Neural cell (in vitro differentiated cells): ENCODE measurements at regions not wholly inside any gene's neighbourhood (a gene's known extent, or its start where the extent isn't known, plus 50 kb on each side); places are given as distances from the start of the nearest gene placed in this dataset.
A peak's percentile ranks its signal among the peaks of the same experiment; 100 is the strongest.

ENCODE experiments used
- H2AFZ ChIP-seq: fragments of 200-600, 300-800 bp; sonication (generic), shearing (Covaris generic); 2 replicates; pipeline ENCODE4 v1.6.0; 2014; ENCODE audit warnings: low read depth, mild to moderate bottlenecking, antibody characterized with exemption, low read length, moderate library complexity
- H3F3A ChIP-seq: fragments of 200-600 bp; shearing (Covaris generic); 2 replicates; pipeline ENCODE4 v1.6.1; 2016; ENCODE audit warnings: mild to moderate bottlenecking, moderate library complexity, mixed read lengths, antibody characterized with exemption, low read length; ENCODE audit not compliant: insufficient read depth, poor library complexity, severe bottlenecking
- H3K27ac ChIP-seq: fragments of 200-600, 300-800 bp; sonication (generic), shearing (Covaris generic); 2 replicates; pipeline ENCODE4 v1.5.1; 2014; ENCODE audit warnings: mild to moderate bottlenecking, low read length, moderate library complexity
- H3K27me3 ChIP-seq: fragments of 300-800, 200-600 bp; sonication (generic), shearing (Covaris generic); 2 replicates; pipeline ENCODE4 v1.6.0; 2014; ENCODE audit warnings: mild to moderate bottlenecking, low read depth, low read length, moderate library complexity; ENCODE audit not compliant: insufficient read depth
- H3K36me3 ChIP-seq: fragments of 300-800, 200-600 bp; sonication (generic), shearing (Covaris generic); 2 replicates; pipeline ENCODE4 v1.5.1; 2014; ENCODE audit warnings: mild to moderate bottlenecking, antibody characterized with exemption, low read length, moderate library complexity; ENCODE audit not compliant: insufficient read depth
- H3K4me2 ChIP-seq: fragments of 300-800, 200-600 bp; sonication (generic), shearing (Covaris generic); 2 replicates; pipeline ENCODE4 v1.6.0; 2014; ENCODE audit warnings: mild to moderate bottlenecking, low read length
- H3K4me3 ChIP-seq: fragments of 300-800, 200-600 bp; sonication (generic), shearing (Covaris generic); 2 replicates; pipeline ENCODE4 v1.5.1; 2014; ENCODE audit warnings: mild to moderate bottlenecking, low read length, moderate library complexity
- H3K79me2 ChIP-seq: fragments of 200-600 bp; shearing (Covaris generic); replicated peaks from 2 replicates; pipeline ENCODE4 v1.6.0; 2014; ENCODE audit warnings: mild to moderate bottlenecking, low read length, moderate library complexity; ENCODE audit not compliant: insufficient read depth
- H3K9ac ChIP-seq: fragments of 300-800, 200-600 bp; sonication (generic), shearing (Covaris generic); 2 replicates; pipeline ENCODE4 v1.6.1; 2016; ENCODE audit warnings: mild to moderate bottlenecking, low read length, mixed read lengths
- H3K9me2 ChIP-seq: fragments of 200-600 bp; shearing (Covaris generic); 2 replicates; pipeline ENCODE4 v1.6.1; 2016; ENCODE audit warnings: mild to moderate bottlenecking, low read length, mixed read lengths; ENCODE audit not compliant: insufficient read depth
- H3K9me3 ChIP-seq: fragments of 200-600, 300-800 bp; sonication (generic), shearing (Covaris generic); 2 replicates; pipeline ENCODE4 v1.6.1; 2016; ENCODE audit warnings: mild to moderate bottlenecking, mixed run types, low read length, moderate library complexity, mixed read lengths
- H4K20me1 ChIP-seq: fragments of 200-600 bp; shearing (Covaris generic); 2 replicates; pipeline ENCODE4 v1.6.1; 2016; ENCODE audit warnings: mild to moderate bottlenecking, mixed run types; ENCODE audit not compliant: insufficient read depth
- EP300 ChIP-seq: fragments of 450-650 bp; conservative IDR thresholded peaks from 2 replicates; pipeline ENCODE4 v1.6.1; 2014; ENCODE audit warnings: antibody characterized with exemption, mild to moderate bottlenecking, moderate library complexity; ENCODE audit not compliant: poor library complexity, severe bottlenecking
- EZH2 ChIP-seq: fragments of 200-600, 300-800 bp; shearing (Covaris generic), sonication (generic); IDR thresholded peaks from 2 replicates; pipeline ENCODE4 v1.6.1; 2014; ENCODE audit warnings: antibody characterized with exemption, low read length, borderline replicate concordance, mild to moderate bottlenecking; ENCODE audit not compliant: insufficient read depth, poor library complexity, severe bottlenecking
- MXI1 ChIP-seq: fragments of 450-650 bp; conservative IDR thresholded peaks from 2 replicates; pipeline ENCODE4 v1.6.1; 2014; ENCODE audit warnings: antibody characterized with exemption, mild to moderate bottlenecking; ENCODE audit not compliant: poor library complexity, severe bottlenecking
- POLR2AphosphoS5 ChIP-seq: IDR thresholded peaks from 2 replicates; pipeline ENCODE4 v1.6.1; 2012
- RAD21 ChIP-seq: fragments of 450-650 bp; conservative IDR thresholded peaks from 2 replicates; pipeline ENCODE4 v1.6.1; 2014; ENCODE audit warnings: antibody characterized with exemption, mild to moderate bottlenecking, moderate library complexity
- SMC3 ChIP-seq: fragments of 450-650 bp; conservative IDR thresholded peaks from 2 replicates; pipeline ENCODE4 v1.6.1; 2014; ENCODE audit warnings: antibody characterized with exemption, mild to moderate bottlenecking, moderate library complexity; ENCODE audit not compliant: poor library complexity
- TAF1 ChIP-seq: IDR thresholded peaks from 2 replicates; pipeline ENCODE4 v1.6.1; 2012; ENCODE audit warnings: low read depth
- TF ChIP-seq, protein P1 (sequence below): fragments of 450-650 bp; IDR thresholded peaks from 2 replicates; pipeline ENCODE4 v1.5.1; 2014; ENCODE audit warnings: antibody characterized with exemption, mild to moderate bottlenecking, moderate library complexity; ENCODE audit not compliant: poor library complexity, severe bottlenecking
- TF ChIP-seq, protein P2 (sequence below): IDR thresholded peaks from 2 replicates; pipeline ENCODE4 v1.6.1; 2012; ENCODE audit warnings: borderline replicate concordance

DNA sequence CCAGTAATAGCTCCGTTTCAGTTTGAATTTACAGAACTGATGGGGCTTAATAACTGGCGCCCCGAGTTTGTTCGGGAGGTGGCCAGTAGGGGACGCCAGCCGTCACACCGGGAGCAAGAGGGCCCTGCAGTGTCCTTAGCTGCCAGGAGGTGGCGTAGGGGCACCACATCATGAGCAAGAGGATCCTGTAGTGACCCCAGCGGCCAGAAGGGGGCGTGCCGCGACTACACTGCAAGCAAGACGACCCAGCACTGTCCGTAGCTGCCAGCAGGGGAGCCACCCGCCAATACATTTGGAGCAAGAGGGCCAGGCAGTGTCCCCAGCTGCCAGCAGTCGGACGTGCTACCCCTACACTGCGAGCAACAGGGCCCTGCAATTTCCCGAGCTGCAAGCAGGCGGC lies 663.7 kb upstream of the B3GAT1 start:
- Histone ChIP-seq H3K9ac (no peak overlapping the region), H3K27me3 (no peaks in the 10 kb centered on the region), H3K27ac (no peak overlapping the region), H3K4me3 (no peak overlapping the region), H3K9me3 (no peaks in the 10 kb centered on the region), H3K9me2 (no peaks in the 10 kb centered on the region), H3F3A (no peaks in the 10 kb centered on the region), H4K20me1 (no peaks in the 10 kb centered on the region), H3K4me2 (no peak overlapping the region), H2AFZ (no peak overlapping the region), H3K79me2 (no peaks in the 10 kb centered on the region), H3K36me3 (no peaks in the 10 kb centered on the region)
- TF ChIP-seq, protein P1, sequence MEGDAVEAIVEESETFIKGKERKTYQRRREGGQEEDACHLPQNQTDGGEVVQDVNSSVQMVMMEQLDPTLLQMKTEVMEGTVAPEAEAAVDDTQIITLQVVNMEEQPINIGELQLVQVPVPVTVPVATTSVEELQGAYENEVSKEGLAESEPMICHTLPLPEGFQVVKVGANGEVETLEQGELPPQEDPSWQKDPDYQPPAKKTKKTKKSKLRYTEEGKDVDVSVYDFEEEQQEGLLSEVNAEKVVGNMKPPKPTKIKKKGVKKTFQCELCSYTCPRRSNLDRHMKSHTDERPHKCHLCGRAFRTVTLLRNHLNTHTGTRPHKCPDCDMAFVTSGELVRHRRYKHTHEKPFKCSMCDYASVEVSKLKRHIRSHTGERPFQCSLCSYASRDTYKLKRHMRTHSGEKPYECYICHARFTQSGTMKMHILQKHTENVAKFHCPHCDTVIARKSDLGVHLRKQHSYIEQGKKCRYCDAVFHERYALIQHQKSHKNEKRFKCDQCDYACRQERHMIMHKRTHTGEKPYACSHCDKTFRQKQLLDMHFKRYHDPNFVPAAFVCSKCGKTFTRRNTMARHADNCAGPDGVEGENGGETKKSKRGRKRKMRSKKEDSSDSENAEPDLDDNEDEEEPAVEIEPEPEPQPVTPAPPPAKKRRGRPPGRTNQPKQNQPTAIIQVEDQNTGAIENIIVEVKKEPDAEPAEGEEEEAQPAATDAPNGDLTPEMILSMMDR: peak; percentile 42
- TF ChIP-seq, protein P2, sequence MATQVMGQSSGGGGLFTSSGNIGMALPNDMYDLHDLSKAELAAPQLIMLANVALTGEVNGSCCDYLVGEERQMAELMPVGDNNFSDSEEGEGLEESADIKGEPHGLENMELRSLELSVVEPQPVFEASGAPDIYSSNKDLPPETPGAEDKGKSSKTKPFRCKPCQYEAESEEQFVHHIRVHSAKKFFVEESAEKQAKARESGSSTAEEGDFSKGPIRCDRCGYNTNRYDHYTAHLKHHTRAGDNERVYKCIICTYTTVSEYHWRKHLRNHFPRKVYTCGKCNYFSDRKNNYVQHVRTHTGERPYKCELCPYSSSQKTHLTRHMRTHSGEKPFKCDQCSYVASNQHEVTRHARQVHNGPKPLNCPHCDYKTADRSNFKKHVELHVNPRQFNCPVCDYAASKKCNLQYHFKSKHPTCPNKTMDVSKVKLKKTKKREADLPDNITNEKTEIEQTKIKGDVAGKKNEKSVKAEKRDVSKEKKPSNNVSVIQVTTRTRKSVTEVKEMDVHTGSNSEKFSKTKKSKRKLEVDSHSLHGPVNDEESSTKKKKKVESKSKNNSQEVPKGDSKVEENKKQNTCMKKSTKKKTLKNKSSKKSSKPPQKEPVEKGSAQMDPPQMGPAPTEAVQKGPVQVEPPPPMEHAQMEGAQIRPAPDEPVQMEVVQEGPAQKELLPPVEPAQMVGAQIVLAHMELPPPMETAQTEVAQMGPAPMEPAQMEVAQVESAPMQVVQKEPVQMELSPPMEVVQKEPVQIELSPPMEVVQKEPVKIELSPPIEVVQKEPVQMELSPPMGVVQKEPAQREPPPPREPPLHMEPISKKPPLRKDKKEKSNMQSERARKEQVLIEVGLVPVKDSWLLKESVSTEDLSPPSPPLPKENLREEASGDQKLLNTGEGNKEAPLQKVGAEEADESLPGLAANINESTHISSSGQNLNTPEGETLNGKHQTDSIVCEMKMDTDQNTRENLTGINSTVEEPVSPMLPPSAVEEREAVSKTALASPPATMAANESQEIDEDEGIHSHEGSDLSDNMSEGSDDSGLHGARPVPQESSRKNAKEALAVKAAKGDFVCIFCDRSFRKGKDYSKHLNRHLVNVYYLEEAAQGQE: no peak

DNA sequence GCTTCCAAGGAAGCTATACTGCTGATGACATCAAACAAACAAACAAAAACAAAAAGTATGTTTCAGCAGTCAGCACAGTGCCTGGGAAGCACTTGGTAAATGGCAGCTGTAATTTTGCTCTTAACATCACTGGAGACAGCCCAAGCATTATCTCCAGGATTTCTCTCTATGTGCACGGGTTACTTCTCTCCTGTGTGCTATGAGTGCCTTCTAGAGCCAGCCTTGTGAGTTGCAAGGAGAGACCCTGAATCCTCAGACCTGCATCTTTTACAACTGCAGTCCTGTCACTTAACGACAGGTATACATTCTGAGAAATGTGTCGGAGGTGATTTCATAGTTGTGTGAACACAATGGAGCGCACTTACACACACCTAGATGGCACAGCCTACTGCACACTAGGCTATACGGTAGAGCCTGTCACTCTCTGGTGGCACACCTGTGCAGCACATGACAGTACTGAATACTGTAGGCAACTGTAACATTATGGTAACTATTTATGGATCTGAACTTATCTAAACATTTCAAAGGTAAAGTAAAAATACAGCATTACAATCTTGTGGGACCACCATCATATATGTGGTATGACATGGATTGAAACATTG lies 662.5 kb upstream of the B3GAT1 start:
- no peak overlapping the region for H3K9ac ChIP-seq
- H2AFZ ChIP-seq: no peak overlapping the region
- H3K9me3 ChIP-seq: no peaks in the 10 kb centered on the region
- no peak overlapping the region for H3K4me2 ChIP-seq
- H3K79me2 ChIP-seq: no peaks in the 10 kb centered on the region
- H3F3A ChIP-seq: no peaks in the 10 kb centered on the region
- no peaks in the 10 kb centered on the region for H4K20me1 ChIP-seq
- TF ChIP-seq EZH2: no peak
- TF ChIP-seq SMC3: peak; percentile 88
- TF ChIP-seq MXI1: no peak
- no peak for TF ChIP-seq EP300
- TF ChIP-seq, protein P2: no peak
- no peak for TF ChIP-seq POLR2AphosphoS5
- TF ChIP-seq TAF1: no peak
- TF ChIP-seq, protein P1: peak; percentile 73
- TF ChIP-seq RAD21: peak; percentile 85
- no peak overlapping the region for H3K27ac ChIP-seq
- H3K9me2 ChIP-seq: no peaks in the 10 kb centered on the region
- H3K27me3 ChIP-seq: no peaks in the 10 kb centered on the region
- H3K4me3 ChIP-seq: no peak overlapping the region
- no peaks in the 10 kb centered on the region for H3K36me3 ChIP-seq
